Adrenal gland (tissue), 9 donors: ENCODE measurements at regions not wholly inside any gene's neighbourhood (a gene's known extent, or its start where the extent isn't known, plus 50 kb on each side); places are given as distances from the start of the nearest gene placed in this dataset.

Source experiments
- DNase-seq, 7 donors: peaks; one replicate each; pipeline ENCODE4 v3.0.0-alpha.2; 2019 to 2020
- H3K27ac ChIP-seq, 5 donors: fragments of 200-600 bp; sonication (generic) in 4 of 5; 1 replicate in 3 of 5; 2 replicates in 2 of 5; pipeline versions ENCODE4 v1.5.1 to v1.8.0; 2016 to 2020; ENCODE audit warnings: mild to moderate bottlenecking in 1 of 5
- H3K27me3 ChIP-seq: fragments of 200-600 bp; 2 replicates; pipeline ENCODE4 v1.8.0; 2021
- H3K36me3 ChIP-seq, 2 donors: fragments of 200-600 bp; replicated peaks in 1 of 2; 1 replicate in 1 of 2; 2 replicates in 1 of 2; pipeline versions ENCODE4 v1.5.1 to v1.8.0; 2018 to 2022
- H3K4me1 ChIP-seq, 2 donors: fragments of 200-600 bp; replicated peaks in 1 of 2; 1 replicate in 1 of 2; 2 replicates in 1 of 2; pipeline versions ENCODE4 v1.5.1 to v1.8.0; 2018 to 2021
- H3K4me3 ChIP-seq, 4 donors: fragments of 200-600 bp; sonication (generic) in 3 of 4; one replicate each; pipeline ENCODE4 v1.5.1; 2016 to 2018
- H3K9me3 ChIP-seq, 3 donors: fragments of 200-600 bp; sonication (generic) in 1 of 3; replicated peaks in 1 of 3; 1 replicate in 2 of 3; 2 replicates in 1 of 3; pipeline versions ENCODE4 v1.5.1 to v1.8.0; 2016 to 2021
- CTCF ChIP-seq, 6 experiments: fragments of 450-650 bp in 4 of 6; fragments of 200-600 bp in 2 of 6; sonication (generic) in 1 of 6; IDR thresholded peaks; 1 replicate in 5 of 6; 2 replicates in 1 of 6; pipeline versions ENCODE4 v1.5.1 to v1.8.0; 2016 to 2021; ENCODE audit warnings: antibody characterized with exemption in 6 of 6, mild to moderate bottlenecking in 2 of 6, moderate library complexity in 1 of 6
- POLR2A ChIP-seq, 2 donors: fragments of 450-650 bp; IDR thresholded peaks; one replicate each; pipeline ENCODE4 v1.6.1; 2017; ENCODE audit warnings: antibody characterized with exemption in 2 of 2, mild to moderate bottlenecking in 2 of 2, moderate library complexity in 1 of 2
- WGBS, 4 donors: extraction: QIAGEN DNeasy Blood & Tissue Kit in 2 of 4; methylation state at CpG; one replicate each; pipeline versions ENCODE4 v1.1.5 to v1.1.7; 2013 to 2017; 5-methylcytosine and 5-hydroxymethylcytosine counted together
- intact Hi-C, 2 donors: fragments of 100-400 bp; cut with DNase I; formaldehyde crosslinking; loops; one replicate each; pipeline versions ENCODE4 v1.14.1 to v1.15.0; 2022 to 2023
- donor health status: healthy with polysubstance abuse.
- donor health status: Bipolar disorder and iron deficiency.
- donor health status: DM: yes; HTN: yes; CAD: no.
- donor health status: DM: no; HTN: no; CAD: no.
- donor health status: DM: no; HTN: no; CAD: no.

- H3K4me3 ChIP-seq = no peak overlapping the region
- TF ChIP-seq POLR2A (IDR thresholded peaks at IDR 0.05) (no peak), CTCF (IDR thresholded peaks at IDR 0.05) (no peak)
- peaks cover 0 to 8% (median 0%) of the 10 kb centered on the region in 3 donors for H3K9me3 ChIP-seq
- WGBS, 4 donors = 81 to 91% (median 88%) methylated on average over 5 of the region's 5 CpGs
- no peaks in the 10 kb centered on the region for H3K4me1 ChIP-seq
- no peaks in the 10 kb centered on the region for H3K36me3 ChIP-seq
- intact Hi-C loops = no loop called here
- H3K27me3 ChIP-seq = no peaks in the 10 kb centered on the region
- no peak for DNase-seq
- no peak overlapping the region for H3K27ac ChIP-seq
Measured at GRCh38 chr1:104720741-104721140, 971.0 kb downstream of the AMY1C start.

GRCh38 chr1:104726917-104727316, 977.2 kb downstream of the AMY1C start:
- no peak for DNase-seq
- TF ChIP-seq POLR2A (IDR thresholded peaks at IDR 0.05) = no peak
- TF ChIP-seq CTCF (IDR thresholded peaks at IDR 0.05) = no peak
- H3K9me3 ChIP-seq = no peaks in the 10 kb centered on the region
- H3K27ac ChIP-seq = no peak overlapping the region
- no peaks in the 10 kb centered on the region for H3K36me3 ChIP-seq
- WGBS, 4 donors = 49 to 68% (median 58%) methylated on average over 1 of the region's 1 CpG
- no peak overlapping the region for H3K4me3 ChIP-seq
- no peaks in the 10 kb centered on the region for H3K4me1 ChIP-seq
- intact Hi-C loops = no loop called here
- H3K27me3 ChIP-seq = no peaks in the 10 kb centered on the region

- H3K4me1 ChIP-seq = no peaks in the 10 kb centered on the region
- 74 to 89% (median 81%) methylated on average over 1 of the region's 1 CpG for WGBS, 4 donors
- intact Hi-C loops = no loop called here
Measured at GRCh38 chr1:104733866-104734265, 984.2 kb downstream of the AMY1C start.

GRCh38 chr1:104745875-104746274, 996.2 kb downstream of the AMY1C start:
- intact Hi-C loops = no loop called here
- H3K4me1 ChIP-seq = no peaks in the 10 kb centered on the region
- no peaks in the 10 kb centered on the region for H3K27me3 ChIP-seq
- no peak overlapping the region for H3K4me3 ChIP-seq
- TF ChIP-seq CTCF (IDR thresholded peaks at IDR 0.05) (no peak), POLR2A (IDR thresholded peaks at IDR 0.05) (no peak)
- WGBS, 4 donors = 39 to 49% (median 44%) methylated on average over 2 of the region's 2 CpGs
- no peak overlapping the region for H3K27ac ChIP-seq
- H3K36me3 ChIP-seq = no peaks in the 10 kb centered on the region
- DNase-seq = no peak
- no peaks in the 10 kb centered on the region for H3K9me3 ChIP-seq

More at GRCh38 chr1:104733866-104734265, 984.2 kb downstream of the AMY1C start:
- H3K4me3 ChIP-seq = no peak overlapping the region
- TF ChIP-seq POLR2A (IDR thresholded peaks at IDR 0.05) = no peak
- TF ChIP-seq CTCF (IDR thresholded peaks at IDR 0.05) = no peak
- DNase-seq = no peak
- no peaks in the 10 kb centered on the region for H3K36me3 ChIP-seq
- no peaks in the 10 kb centered on the region for H3K27me3 ChIP-seq
- no peak overlapping the region for H3K27ac ChIP-seq
- no peaks in the 10 kb centered on the region for H3K9me3 ChIP-seq
